ENCODE measurements at regions not wholly inside any gene's neighbourhood (a gene's known extent, or its start where the extent isn't known, plus 50 kb on each side); places are given as distances from the start of the nearest gene placed in this dataset.

DNA sequence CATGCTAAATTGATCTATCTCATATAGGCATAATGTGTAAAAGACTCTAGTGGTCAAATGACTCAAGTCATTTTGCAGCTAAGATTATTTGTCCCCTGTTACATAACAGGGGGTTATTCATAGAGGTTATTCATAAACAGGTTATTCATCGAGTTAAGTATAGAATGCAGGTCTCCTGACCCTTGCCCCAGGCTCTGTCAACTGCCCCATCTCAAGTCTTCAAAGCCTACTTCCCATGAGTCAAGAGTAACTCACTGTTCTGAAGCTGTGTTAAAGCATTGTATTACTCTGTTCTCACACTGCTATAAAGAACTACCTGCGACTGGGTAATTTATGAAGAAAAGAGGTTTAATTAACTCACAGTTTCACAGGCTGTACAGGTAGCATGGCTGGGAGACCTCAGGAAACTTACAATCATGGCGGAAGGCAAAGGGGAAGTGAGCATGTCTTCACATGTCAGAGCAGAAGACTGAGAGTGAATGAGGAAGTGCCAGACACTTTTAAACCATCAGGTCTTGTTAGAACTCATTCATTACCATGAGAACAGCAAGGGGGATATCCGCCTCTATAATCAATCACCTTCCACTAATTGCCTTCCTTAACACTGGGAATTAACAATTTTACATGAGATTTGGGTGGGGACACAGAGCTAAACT is 226.2 kb upstream of the BLID start:
- no peak for TF ChIP-seq POU5F1 (IDR thresholded peaks at IDR 0.05; ENCODE audit: low read depth, low read length)
- TF ChIP-seq, protein P1, sequence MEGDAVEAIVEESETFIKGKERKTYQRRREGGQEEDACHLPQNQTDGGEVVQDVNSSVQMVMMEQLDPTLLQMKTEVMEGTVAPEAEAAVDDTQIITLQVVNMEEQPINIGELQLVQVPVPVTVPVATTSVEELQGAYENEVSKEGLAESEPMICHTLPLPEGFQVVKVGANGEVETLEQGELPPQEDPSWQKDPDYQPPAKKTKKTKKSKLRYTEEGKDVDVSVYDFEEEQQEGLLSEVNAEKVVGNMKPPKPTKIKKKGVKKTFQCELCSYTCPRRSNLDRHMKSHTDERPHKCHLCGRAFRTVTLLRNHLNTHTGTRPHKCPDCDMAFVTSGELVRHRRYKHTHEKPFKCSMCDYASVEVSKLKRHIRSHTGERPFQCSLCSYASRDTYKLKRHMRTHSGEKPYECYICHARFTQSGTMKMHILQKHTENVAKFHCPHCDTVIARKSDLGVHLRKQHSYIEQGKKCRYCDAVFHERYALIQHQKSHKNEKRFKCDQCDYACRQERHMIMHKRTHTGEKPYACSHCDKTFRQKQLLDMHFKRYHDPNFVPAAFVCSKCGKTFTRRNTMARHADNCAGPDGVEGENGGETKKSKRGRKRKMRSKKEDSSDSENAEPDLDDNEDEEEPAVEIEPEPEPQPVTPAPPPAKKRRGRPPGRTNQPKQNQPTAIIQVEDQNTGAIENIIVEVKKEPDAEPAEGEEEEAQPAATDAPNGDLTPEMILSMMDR (IDR thresholded peaks at IDR 0.05; ENCODE audit: control extremely low read depth in 1 of 3, insufficient read depth in 1 of 3, low read depth in 1 of 3, low read length in 3 of 3) = no peak
- no peak for TF ChIP-seq EP300 (IDR thresholded peaks at IDR 0.05; ENCODE audit: borderline replicate concordance in 1 of 2, low read depth in 2 of 2, low read length in 2 of 2)
- no peak for TF ChIP-seq CEBPB (IDR thresholded peaks at IDR 0.05; ENCODE audit: low read depth, low read length)
- TF ChIP-seq ZNF274 (IDR thresholded peaks at IDR 0.05; ENCODE audit: borderline replicate concordance, extremely low read depth, low read length) = no peak
- no peak for TF ChIP-seq EZH2 (IDR thresholded peaks at IDR 0.05; ENCODE audit: low read depth, low read length, severe bottlenecking)
- TF ChIP-seq, protein P2, sequence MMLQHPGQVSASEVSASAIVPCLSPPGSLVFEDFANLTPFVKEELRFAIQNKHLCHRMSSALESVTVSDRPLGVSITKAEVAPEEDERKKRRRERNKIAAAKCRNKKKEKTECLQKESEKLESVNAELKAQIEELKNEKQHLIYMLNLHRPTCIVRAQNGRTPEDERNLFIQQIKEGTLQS (IDR thresholded peaks at IDR 0.05; ENCODE audit: insufficient read depth, low read depth, low read length) = no peak
- TF ChIP-seq RXRA (IDR thresholded peaks at IDR 0.05; ENCODE audit: insufficient read depth, low read depth, low read length) = no peak
- no peak for TF ChIP-seq SP2 (IDR thresholded peaks at IDR 0.05; ENCODE audit: low read length)
- TF ChIP-seq POLR2A (IDR thresholded peaks at IDR 0.05; ENCODE audit: control extremely low read depth in 1 of 2, low read depth in 2 of 2, low read length in 2 of 2) = no peak

Measured in H1 (cell line).